HepG2 (cell line): ENCODE measurements at regions not wholly inside any gene's neighbourhood (a gene's known extent, or its start where the extent isn't known, plus 50 kb on each side); places are given as distances from the start of the nearest gene placed in this dataset.

ENCODE experiments used
- ATAC-seq: fragments of 200-7000 bp; cut with Tn5 transposase; 3 replicates; pipeline ENCODE4 v1.9.1; 2020; ENCODE audit warnings: mild to moderate bottlenecking, moderate library complexity
- BruUV-seq: library from RNA; stranded (reverse); fragments of 400-500 nt; replicated peaks from 2 replicates; lab custom pipeline; 2021; lab: Mats Ljungman, UMichigan
- CTCF ChIA-PET: fragments of 300-600 bp; formaldehyde crosslinking; extraction: SDS; loops from one replicate; lab custom pipeline; 2021; ENCODE audit warnings: low total read pairs, inconsistent platforms, low intra/inter-chr PET ratio; lab: Yijun Ruan, JAX
- POLR2A ChIA-PET: fragments of 350-600 bp; sonication (Branson Sonifier 250); formaldehyde crosslinking; loops from one replicate; lab custom pipeline; 2020; ENCODE audit warnings: antibody characterized with exemption, inconsistent platforms; lab: Yijun Ruan, JAX
- DNase-seq: peaks from one replicate; pipeline ENCODE4 v3.0.0-alpha.2; 2015; ENCODE audit warnings: low spot score
- FAIRE-seq: peaks from 3 replicates; lab custom pipeline; 2011; peaks lifted over from hg19 to GRCh38; lab: Jason Lieb, UNC
- H2AFZ ChIP-seq: one replicate; pipeline ENCODE4 v1.6.1; 2011; ENCODE audit warnings: low read length, inconsistent platforms
- H3K27ac ChIP-seq: fragments of 300-600 bp; 3 replicates; pipeline ENCODE4 v1.8.0; 2011; ENCODE audit warnings: mixed run types, mild to moderate bottlenecking, mixed read lengths, low read length, inconsistent platforms; ENCODE audit not compliant: insufficient read depth; ENCODE audit errors: extremely low read length
- H3K27me3 ChIP-seq, 2 experiments: fragments of 200-600 bp in 1 of 2; 2 replicates in 1 of 2; 3 replicates in 1 of 2; pipeline versions ENCODE4 v1.6.0 to v1.8.0; 2011; ENCODE audit warnings: low read length in 2 of 2, mild to moderate bottlenecking in 2 of 2, moderate library complexity in 2 of 2, inconsistent platforms in 1 of 2; ENCODE audit not compliant: insufficient read depth in 2 of 2, control insufficient read depth in 1 of 2
- H3K36me3 ChIP-seq, 2 experiments: fragments of 200-600 bp in 1 of 2; replicated peaks in 1 of 2; 2 replicates in 1 of 2; 3 replicates in 1 of 2; pipeline versions ENCODE4 v1.5.1 to v1.8.0; 2011; ENCODE audit warnings: low read length in 2 of 2, inconsistent platforms in 1 of 2; ENCODE audit not compliant: insufficient read depth in 2 of 2, control insufficient read depth in 1 of 2
- H3K4me1 ChIP-seq: 2 replicates; pipeline ENCODE4 v1.5.1; 2012; ENCODE audit warnings: low read length, inconsistent platforms; ENCODE audit not compliant: insufficient read depth
- H3K4me2 ChIP-seq: 2 replicates; pipeline ENCODE4 v1.6.0; 2011; ENCODE audit warnings: low read depth, low read length, inconsistent platforms
- H3K4me3 ChIP-seq, 3 experiments: fragments of 200-600 bp in 1 of 3; sonication (generic), shearing (Covaris generic) in 1 of 3; replicated peaks in 1 of 3; 2 replicates each; pipeline ENCODE4 v1.5.1; 2011 to 2016; ENCODE audit warnings: low read length in 3 of 3, inconsistent platforms in 2 of 3, low read depth in 2 of 3, mild to moderate bottlenecking in 2 of 3, control low read depth in 1 of 3, mixed read lengths in 1 of 3; ENCODE audit not compliant: insufficient read depth in 1 of 3
- H3K79me2 ChIP-seq: one replicate; pipeline ENCODE4 v1.6.1; 2011; ENCODE audit warnings: low read length, inconsistent platforms; ENCODE audit not compliant: insufficient read depth
- H3K9ac ChIP-seq: 2 replicates; pipeline ENCODE4 v1.6.0; 2011; ENCODE audit warnings: mild to moderate bottlenecking, low read depth, low read length, inconsistent platforms; ENCODE audit not compliant: insufficient read depth
- H3K9me3 ChIP-seq: 2 replicates; pipeline ENCODE4 v1.5.1; 2012; ENCODE audit warnings: mild to moderate bottlenecking, low read length
- H4K20me1 ChIP-seq: 2 replicates; pipeline ENCODE4 v1.6.0; 2011; ENCODE audit warnings: inconsistent platforms, mild to moderate bottlenecking, low read length, moderate library complexity; ENCODE audit not compliant: insufficient read depth
- CHD4 ChIP-seq: fragments of 200-600 bp; sonication (generic); IDR thresholded peaks from 2 replicates; pipeline ENCODE4 v1.7.0; 2017; ENCODE audit warnings: mild to moderate bottlenecking, low read length, borderline replicate concordance
- HES4 ChIP-seq: sonication (generic); formaldehyde crosslinking; IDR thresholded peaks from 2 replicates; pipeline ENCODE4 v1.9.0; 2021; ENCODE audit warnings: mild to moderate bottlenecking, missing genetic modification reagents, borderline replicate concordance
- KDM2A ChIP-seq: sonication (generic); formaldehyde crosslinking; IDR thresholded peaks from 2 replicates; pipeline ENCODE4 v1.4.0; 2020; ENCODE audit warnings: low read depth, missing genetic modification reagents, borderline replicate concordance
- LBX2 ChIP-seq: sonication (generic); formaldehyde crosslinking; IDR thresholded peaks from 2 replicates; pipeline ENCODE4 v1.5.0; 2020; ENCODE audit warnings: missing genetic modification reagents, mild to moderate bottlenecking, borderline replicate concordance
- MTA1 ChIP-seq: sonication (generic); formaldehyde crosslinking; IDR thresholded peaks from 2 replicates; pipeline ENCODE4 v1.4.0; 2020; ENCODE audit warnings: missing genetic modification reagents, mild to moderate bottlenecking, borderline replicate concordance
- NFE2L2 ChIP-seq: fragments of 150-350 bp; IDR thresholded peaks from 2 replicates; pipeline ENCODE4 v1.6.1; 2014; ENCODE audit warnings: low read length
- ZNF546 ChIP-seq: sonication (generic); formaldehyde crosslinking; conservative IDR thresholded peaks from 2 replicates; pipeline ENCODE4 v1.8.1; 2023; ENCODE audit warnings: mild to moderate bottlenecking, missing genetic modification reagents
- WGBS: methylation state at CpG from one replicate; pipeline ENCODE4 v1.1.6; 2017; ENCODE audit warnings: low lambda C conversion rate; 5-methylcytosine and 5-hydroxymethylcytosine counted together
- in situ Hi-C: cut with HindIII; loops from 2 replicates; pipeline ENCODE4 v1.10.0; 2017; ENCODE audit warnings: low pct_unique_long_range_greater_than_20kb; ENCODE audit not compliant: extremely low pct_ligation_motif_present
- intact Hi-C: fragments of 100-400 bp; cut with micrococcal nuclease; formaldehyde crosslinking; loops from one replicate; pipeline ENCODE4 v1.10.0; 2022; ENCODE audit not compliant: unreplicated experiment
- TF ChIP-seq, protein P1 (sequence below): sonication (generic); formaldehyde crosslinking; IDR thresholded peaks from 2 replicates; pipeline ENCODE4 v1.4.0; 2020; ENCODE audit warnings: missing genetic modification reagents
- TF ChIP-seq, protein P2 (sequence below): sonication (generic); formaldehyde crosslinking; IDR thresholded peaks from 2 replicates; pipeline ENCODE4 v1.4.0; 2020; ENCODE audit warnings: missing genetic modification reagents, borderline replicate concordance

- H3K9me3 ChIP-seq: no peaks in the 10 kb centered on the region
- in situ Hi-C loops: no loop called here
- BruUV-seq: no TSS peak
- CTCF ChIA-PET: no interaction called here
- POLR2A ChIA-PET: no interaction called here
- FAIRE-seq: no peak
- H3K4me2 ChIP-seq: no peak overlapping the region
- intact Hi-C loops: no loop called here
- no peaks in the 10 kb centered on the region for H3K4me1 ChIP-seq
- H3K36me3 ChIP-seq: no peaks in the 10 kb centered on the region
- DNase-seq: no peak
- WGBS: 0% methylated on average over 4 of the region's 4 CpGs
- TF ChIP-seq CHD4 (no peak), HES4 (CRISPR knock-in tag) (no peak), NFE2L2 (no peak), LBX2 (CRISPR knock-in tag) (no peak), KDM2A (no peak), MTA1 (no peak), ZNF546 (CRISPR knock-in tag) (no peak)
- TF ChIP-seq, protein P1, sequence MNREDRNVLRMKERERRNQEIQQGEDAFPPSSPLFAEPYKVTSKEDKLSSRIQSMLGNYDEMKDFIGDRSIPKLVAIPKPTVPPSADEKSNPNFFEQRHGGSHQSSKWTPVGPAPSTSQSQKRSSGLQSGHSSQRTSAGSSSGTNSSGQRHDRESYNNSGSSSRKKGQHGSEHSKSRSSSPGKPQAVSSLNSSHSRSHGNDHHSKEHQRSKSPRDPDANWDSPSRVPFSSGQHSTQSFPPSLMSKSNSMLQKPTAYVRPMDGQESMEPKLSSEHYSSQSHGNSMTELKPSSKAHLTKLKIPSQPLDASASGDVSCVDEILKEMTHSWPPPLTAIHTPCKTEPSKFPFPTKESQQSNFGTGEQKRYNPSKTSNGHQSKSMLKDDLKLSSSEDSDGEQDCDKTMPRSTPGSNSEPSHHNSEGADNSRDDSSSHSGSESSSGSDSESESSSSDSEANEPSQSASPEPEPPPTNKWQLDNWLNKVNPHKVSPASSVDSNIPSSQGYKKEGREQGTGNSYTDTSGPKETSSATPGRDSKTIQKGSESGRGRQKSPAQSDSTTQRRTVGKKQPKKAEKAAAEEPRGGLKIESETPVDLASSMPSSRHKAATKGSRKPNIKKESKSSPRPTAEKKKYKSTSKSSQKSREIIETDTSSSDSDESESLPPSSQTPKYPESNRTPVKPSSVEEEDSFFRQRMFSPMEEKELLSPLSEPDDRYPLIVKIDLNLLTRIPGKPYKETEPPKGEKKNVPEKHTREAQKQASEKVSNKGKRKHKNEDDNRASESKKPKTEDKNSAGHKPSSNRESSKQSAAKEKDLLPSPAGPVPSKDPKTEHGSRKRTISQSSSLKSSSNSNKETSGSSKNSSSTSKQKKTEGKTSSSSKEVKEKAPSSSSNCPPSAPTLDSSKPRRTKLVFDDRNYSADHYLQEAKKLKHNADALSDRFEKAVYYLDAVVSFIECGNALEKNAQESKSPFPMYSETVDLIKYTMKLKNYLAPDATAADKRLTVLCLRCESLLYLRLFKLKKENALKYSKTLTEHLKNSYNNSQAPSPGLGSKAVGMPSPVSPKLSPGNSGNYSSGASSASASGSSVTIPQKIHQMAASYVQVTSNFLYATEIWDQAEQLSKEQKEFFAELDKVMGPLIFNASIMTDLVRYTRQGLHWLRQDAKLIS (CRISPR knock-in tag): no peak
- TF ChIP-seq, protein P2, sequence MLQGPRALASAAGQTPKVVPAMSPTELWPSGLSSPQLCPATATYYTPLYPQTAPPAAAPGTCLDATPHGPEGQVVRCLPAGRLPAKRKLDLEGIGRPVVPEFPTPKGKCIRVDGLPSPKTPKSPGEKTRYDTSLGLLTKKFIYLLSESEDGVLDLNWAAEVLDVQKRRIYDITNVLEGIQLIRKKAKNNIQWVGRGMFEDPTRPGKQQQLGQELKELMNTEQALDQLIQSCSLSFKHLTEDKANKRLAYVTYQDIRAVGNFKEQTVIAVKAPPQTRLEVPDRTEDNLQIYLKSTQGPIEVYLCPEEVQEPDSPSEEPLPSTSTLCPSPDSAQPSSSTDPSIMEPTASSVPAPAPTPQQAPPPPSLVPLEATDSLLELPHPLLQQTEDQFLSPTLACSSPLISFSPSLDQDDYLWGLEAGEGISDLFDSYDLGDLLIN (CRISPR knock-in tag): no peak
- H3K4me3 ChIP-seq: no peak overlapping the region
- no peaks in the 10 kb centered on the region for H4K20me1 ChIP-seq
- H2AFZ ChIP-seq: no peak overlapping the region
- H3K79me2 ChIP-seq: no peaks in the 10 kb centered on the region
- H3K9ac ChIP-seq: no peak overlapping the region
- no peak overlapping the region for H3K27ac ChIP-seq
- ATAC-seq: no peak
- peaks cover 0 to 2% of the 10 kb centered on the region in 2 experiments; a peak in 1 of 5 replicates for H3K27me3 ChIP-seq
Measured at GRCh38 chr7:10803720-10804119, 170.0 kb upstream of the PHF14 start.
